ENCODE measurements at regions not wholly inside any gene's neighbourhood (a gene's known extent, or its start where the extent isn't known, plus 50 kb on each side); places are given as distances from the start of the nearest gene placed in this dataset.

DNA sequence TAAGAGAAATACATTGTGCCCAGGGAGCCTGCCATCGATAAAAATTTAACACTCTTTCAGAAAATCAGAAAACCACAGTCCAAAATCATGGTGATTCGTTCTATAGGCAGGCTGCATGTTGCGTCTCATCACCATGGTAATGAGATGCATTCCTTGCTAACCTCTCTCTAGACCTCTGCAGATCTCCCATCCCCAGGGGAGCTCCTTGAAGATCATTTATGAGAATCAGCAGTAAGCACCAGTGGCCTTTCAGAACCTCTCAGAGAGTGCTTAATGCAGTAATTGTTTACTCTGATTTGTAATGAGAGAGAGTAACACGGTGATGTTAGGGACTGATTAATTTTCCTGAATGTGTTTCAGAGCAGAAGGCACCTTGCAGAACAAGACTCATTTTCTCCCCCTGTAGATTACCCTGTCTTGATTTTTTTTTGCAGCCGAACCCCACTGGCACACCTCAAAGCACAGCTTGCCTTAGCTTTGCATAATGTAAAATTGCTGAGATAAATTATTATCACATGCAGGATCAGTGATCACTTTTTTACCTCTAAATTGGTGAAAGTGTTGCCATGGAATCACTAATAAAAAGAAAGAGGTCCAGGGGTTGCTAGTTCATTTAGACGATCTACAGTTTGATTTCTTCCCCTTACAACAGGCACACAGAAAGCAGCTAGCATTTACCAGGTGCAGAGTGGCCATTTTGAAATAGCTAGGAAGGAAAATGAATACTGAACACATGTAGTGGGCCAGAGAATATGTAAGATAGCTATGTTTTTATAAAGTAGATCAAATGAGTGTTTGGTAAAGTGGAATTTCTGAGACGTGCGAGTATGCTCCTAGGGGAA is 98.9 kb upstream of the CHL1 start:
- no peak for TF ChIP-seq CTCF (IDR thresholded peaks at IDR 0.05; ENCODE audit: low read depth, low read length)
- TF ChIP-seq EZH2phosphoT487 (IDR thresholded peaks at IDR 0.05; ENCODE audit: low read depth), result no peak

Data from OCI-LY3 (cell line).